Muscle of leg (tissue), 3 donors: ENCODE measurements at regions not wholly inside any gene's neighbourhood (a gene's known extent, or its start where the extent isn't known, plus 50 kb on each side); places are given as distances from the start of the nearest gene placed in this dataset.

Experiments used
- DNase-seq: peaks from one replicate; pipeline ENCODE4 v3.0.0; 2013
- H3K27ac ChIP-seq: one replicate; pipeline ENCODE4 v1.5.1; 2013; ENCODE audit warnings: mild to moderate bottlenecking, low read length, control low read depth
- H3K27me3 ChIP-seq: one replicate; pipeline ENCODE4 v1.6.1; 2013; ENCODE audit warnings: low read length; ENCODE audit not compliant: control insufficient read depth, insufficient read depth
- H3K36me3 ChIP-seq: one replicate; pipeline ENCODE4 v1.6.1; 2013; ENCODE audit warnings: low read length; ENCODE audit not compliant: control insufficient read depth, insufficient read depth
- H3K4me1 ChIP-seq: one replicate; pipeline ENCODE4 v1.6.1; 2013; ENCODE audit warnings: low read length; ENCODE audit not compliant: control insufficient read depth, insufficient read depth
- H3K4me3 ChIP-seq: one replicate; pipeline ENCODE4 v1.5.1; 2013; ENCODE audit warnings: low read length, control low read depth
- H3K9me3 ChIP-seq: replicated peaks from 2 replicates; pipeline ENCODE4 v1.6.1; 2013; ENCODE audit warnings: low read depth, low read length; ENCODE audit not compliant: control insufficient read depth
- WGBS: methylation state at CpG from one replicate; pipeline ENCODE4 v1.1.5; 2013; ENCODE audit warnings: missing lambda C conversion rate; ENCODE audit not compliant: insufficient coverage; 5-methylcytosine and 5-hydroxymethylcytosine counted together

- peaks cover 11% of the 10 kb centered on the region for H3K4me1 ChIP-seq
- H3K9me3 ChIP-seq = no peaks in the 10 kb centered on the region
- no peak overlapping the region for H3K27ac ChIP-seq
- no peaks in the 10 kb centered on the region for H3K27me3 ChIP-seq
- no peak for DNase-seq
- H3K4me3 ChIP-seq = no peak overlapping the region
- no CpG with 5 or more reads among the region's 2 CpGs for WGBS
- H3K36me3 ChIP-seq = no peaks in the 10 kb centered on the region
Observed at GRCh38 chr6:16846399-16846778, 85.1 kb upstream of the ATXN1 start.

DNA sequence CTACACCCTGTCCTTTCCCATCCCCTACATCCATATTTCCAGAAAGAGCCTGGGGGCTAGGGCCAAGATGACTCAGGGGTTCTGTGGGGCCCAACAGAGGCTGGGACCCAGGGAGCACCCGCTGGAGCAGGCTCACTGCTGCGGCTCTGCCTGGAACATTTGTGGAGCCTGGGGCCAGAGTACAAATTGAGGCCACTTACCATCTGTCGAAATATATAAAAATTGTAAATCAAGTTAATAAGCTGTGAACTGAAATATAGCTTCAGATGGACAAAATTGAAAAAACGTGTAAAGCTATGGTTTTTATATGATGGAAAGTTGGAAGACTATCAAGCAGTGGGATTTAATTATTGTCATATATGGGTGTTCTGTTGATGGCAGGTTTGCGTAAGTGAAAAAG, 82.9 kb upstream of the ATXN1 start:
- Histone ChIP-seq H3K27me3 (no peaks in the 10 kb centered on the region), H3K27ac (no peak overlapping the region), H3K4me1 (peaks cover under 1% of the 10 kb centered on the region), H3K36me3 (no peaks in the 10 kb centered on the region), H3K4me3 (no peak overlapping the region), H3K9me3 (no peaks in the 10 kb centered on the region)
- 60% methylated on average over 3 of the region's 5 CpGs for WGBS
- DNase-seq = peak; percentile 68

DNA sequence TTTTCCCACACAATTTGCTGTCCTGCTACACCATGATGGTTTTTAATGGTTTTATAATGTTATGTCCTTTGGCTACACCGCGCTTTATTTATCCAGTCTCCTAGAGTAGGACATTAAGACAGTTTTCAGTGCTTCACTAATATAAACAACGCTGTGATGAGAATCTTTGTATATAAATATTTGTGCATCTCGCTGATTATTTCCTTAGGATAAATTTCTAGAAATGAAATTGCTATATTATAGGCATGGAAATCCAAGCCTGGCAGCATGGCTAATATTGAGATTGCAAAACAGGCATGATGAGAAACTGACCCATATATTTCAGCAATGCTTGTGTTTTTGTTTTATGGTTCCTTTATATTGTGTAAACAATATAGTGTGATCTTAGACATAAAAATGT, 81.4 kb upstream of the ATXN1 start:
- Histone ChIP-seq H3K36me3 (no peaks in the 10 kb centered on the region), H3K9me3 (no peaks in the 10 kb centered on the region), H3K4me1 (no peaks in the 10 kb centered on the region), H3K27ac (no peak overlapping the region), H3K4me3 (no peak overlapping the region), H3K27me3 (no peaks in the 10 kb centered on the region)
- no CpG with 5 or more reads among the region's 4 CpGs for WGBS
- DNase-seq = no peak

GRCh38 chr6:16841241-16841640, 80.0 kb upstream of the ATXN1 start:
- H3K9me3 ChIP-seq = no peaks in the 10 kb centered on the region
- no peak overlapping the region for H3K4me3 ChIP-seq
- H3K27ac ChIP-seq = no peak overlapping the region
- no peaks in the 10 kb centered on the region for H3K36me3 ChIP-seq
- DNase-seq = no peak
- H3K4me1 ChIP-seq = peaks cover 5% of the 10 kb centered on the region
- no peaks in the 10 kb centered on the region for H3K27me3 ChIP-seq
- WGBS = 88% methylated on average over 5 of the region's 7 CpGs

- Histone ChIP-seq H3K27ac (no peak overlapping the region), H3K9me3 (no peaks in the 10 kb centered on the region), H3K36me3 (no peaks in the 10 kb centered on the region), H3K4me3 (no peak overlapping the region), H3K27me3 (no peaks in the 10 kb centered on the region), H3K4me1 (peaks cover 10% of the 10 kb centered on the region)
- DNase-seq = no peak
- WGBS = no CpG with 5 or more reads among the region's 2 CpGs
Observed at GRCh38 chr6:16840725-16841124, 79.5 kb upstream of the ATXN1 start.

GRCh38 chr6:16840291-16840690, 79.0 kb upstream of the ATXN1 start:
- Histone ChIP-seq H3K9me3 (no peaks in the 10 kb centered on the region), H3K4me3 (no peak overlapping the region), H3K4me1 (peaks cover 11% of the 10 kb centered on the region), H3K36me3 (no peaks in the 10 kb centered on the region), H3K27me3 (no peaks in the 10 kb centered on the region), H3K27ac (no peak overlapping the region)
- no CpG with 5 or more reads among the region's 3 CpGs for WGBS
- DNase-seq = no peak

GRCh38 chr6:16839631-16840179, 78.4 kb upstream of the ATXN1 start:
- Histone ChIP-seq H3K9me3 (no peaks in the 10 kb centered on the region), H3K4me1 (peaks cover 11% of the 10 kb centered on the region), H3K36me3 (no peaks in the 10 kb centered on the region), H3K27me3 (no peaks in the 10 kb centered on the region), H3K4me3 (no peak overlapping the region), H3K27ac (no peak overlapping the region)
- DNase-seq = no peak
- WGBS = no CpG with 5 or more reads among the region's 2 CpGs

DNA sequence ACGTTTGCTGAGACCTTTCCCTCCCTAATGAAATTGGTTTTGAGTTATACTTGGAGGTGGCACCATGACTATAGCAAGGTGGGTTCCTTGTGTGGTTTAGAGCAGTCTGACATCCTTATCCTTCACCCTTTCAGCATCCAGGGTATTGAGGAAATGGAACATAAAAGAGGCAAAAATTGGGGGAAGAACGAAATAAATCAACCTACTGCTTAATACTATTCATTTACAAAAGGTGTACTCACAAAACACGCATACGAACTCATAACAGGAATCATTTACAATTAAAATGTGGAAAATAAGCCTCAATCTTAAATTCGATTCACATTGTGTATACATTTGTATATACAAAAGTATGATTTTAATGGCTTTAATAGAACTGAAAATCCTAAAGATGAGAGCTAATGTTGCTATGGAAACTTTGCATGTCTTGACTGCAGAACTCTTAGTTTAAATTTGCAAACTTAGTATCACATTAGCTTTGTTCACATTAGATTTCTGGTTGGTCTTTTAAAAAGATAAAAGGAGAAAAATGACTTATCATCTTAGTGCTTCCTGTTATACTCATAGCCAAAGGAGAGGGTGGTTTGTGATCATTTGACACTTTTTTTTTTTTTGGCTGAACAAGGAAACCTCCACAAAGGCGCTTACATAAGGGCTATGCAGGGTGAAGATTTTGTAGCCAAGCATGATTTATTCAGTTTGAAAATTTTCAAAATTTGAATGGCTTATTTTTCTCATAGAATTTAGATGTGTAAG, 76.1 kb upstream of the ATXN1 start:
- H3K27me3 ChIP-seq = no peaks in the 10 kb centered on the region
- DNase-seq = no peak
- H3K4me3 ChIP-seq = no peak overlapping the region
- H3K36me3 ChIP-seq = no peaks in the 10 kb centered on the region
- WGBS = no CpG with 5 or more reads among the region's 6 CpGs
- peaks cover 12% of the 10 kb centered on the region for H3K4me1 ChIP-seq
- H3K27ac ChIP-seq = peak overlapping the region; percentile 86
- no peaks in the 10 kb centered on the region for H3K9me3 ChIP-seq

- H3K27ac ChIP-seq = peak overlapping the region; percentile 86
- H3K9me3 ChIP-seq = no peaks in the 10 kb centered on the region
- no peaks in the 10 kb centered on the region for H3K36me3 ChIP-seq
- DNase-seq = peak; percentile 86
- H3K4me3 ChIP-seq = peak overlapping the region; percentile 2
- H3K27me3 ChIP-seq = no peaks in the 10 kb centered on the region
- H3K4me1 ChIP-seq = peaks cover 13% of the 10 kb centered on the region
- 14% methylated on average over 5 of the region's 9 CpGs for WGBS
Observed at GRCh38 chr6:16836144-16836981, 75.1 kb upstream of the ATXN1 start.

DNA sequence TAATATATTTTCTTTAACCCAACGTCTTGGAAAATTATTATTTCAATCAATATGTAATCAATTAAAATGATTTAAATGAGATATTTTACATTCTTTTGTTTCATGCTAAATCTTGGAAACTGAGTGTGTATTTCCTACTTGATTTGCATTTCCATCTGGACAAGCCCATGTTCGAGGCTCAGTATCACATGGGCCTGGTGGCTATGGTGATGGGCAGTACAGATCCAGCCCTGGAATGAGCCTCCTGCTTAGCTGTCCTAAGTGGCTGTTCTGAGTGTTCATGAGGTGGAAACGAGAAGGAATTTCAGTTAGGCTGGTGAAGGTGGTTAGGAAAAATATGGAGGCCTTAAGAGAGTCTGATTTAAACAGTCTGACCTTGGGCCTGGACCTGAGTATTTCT, 73.0 kb upstream of the ATXN1 start:
- Histone ChIP-seq H3K9me3 (no peaks in the 10 kb centered on the region), H3K36me3 (no peaks in the 10 kb centered on the region), H3K27ac (no peak overlapping the region), H3K4me1 (peaks cover 13% of the 10 kb centered on the region), H3K27me3 (no peaks in the 10 kb centered on the region), H3K4me3 (no peak overlapping the region)
- WGBS = 87% methylated on average over 2 of the region's 3 CpGs
- no peak for DNase-seq
